ENCODE measurements at regions not wholly inside any gene's neighbourhood (a gene's known extent, or its start where the extent isn't known, plus 50 kb on each side); places are given as distances from the start of the nearest gene placed in this dataset.

- TF ChIP-seq CTCF (IDR thresholded peaks at IDR 0.05): no peak
- H3K27ac Mint-ChIP-seq (ENCODE audit: unreplicated experiment): peak overlapping the region; percentile 89
- no peaks in the 10 kb centered on the region for H3K36me3 Mint-ChIP-seq (ENCODE audit: unreplicated experiment)
- DNase-seq (ENCODE audit: extremely low spot score, unreplicated experiment): no peak
- H3K4me3 Mint-ChIP-seq (ENCODE audit: unreplicated experiment): peak overlapping the region; percentile 38
- H3K9me3 Mint-ChIP-seq (ENCODE audit: unreplicated experiment): no peaks in the 10 kb centered on the region
- no peaks in the 10 kb centered on the region for H3K27me3 Mint-ChIP-seq (ENCODE audit: unreplicated experiment)
- H3K4me1 Mint-ChIP-seq (ENCODE audit: unreplicated experiment): peaks cover 55% of the 10 kb centered on the region
Measured at GRCh38 chr14:28652782-28653181, 113.8 kb upstream of the FOXG1 start.

DNA sequence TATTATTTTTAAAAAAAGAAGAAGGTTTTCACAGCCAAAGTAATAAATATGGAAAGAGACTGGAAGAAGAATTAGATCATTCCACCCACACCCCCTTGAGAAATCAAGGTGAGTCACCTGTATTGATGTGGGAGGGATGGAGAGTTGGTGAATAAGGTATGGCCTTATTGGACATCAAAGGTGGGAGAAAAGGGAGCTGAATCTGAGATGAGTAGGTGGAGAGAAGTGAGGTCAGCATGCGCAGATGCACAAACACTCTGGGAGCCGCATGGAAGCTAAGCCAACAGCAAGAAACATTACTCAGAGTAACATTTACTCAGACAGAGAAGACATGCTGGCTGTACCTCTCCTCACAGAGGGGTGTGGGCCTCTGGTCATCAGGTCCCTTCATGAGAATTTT is 113.1 kb upstream of the FOXG1 start:
- Mint-ChIP-seq H3K4me3 (ENCODE audit: unreplicated experiment) (no peak overlapping the region), H3K27ac (ENCODE audit: unreplicated experiment) (peak overlapping the region; percentile 89), H3K9me3 (ENCODE audit: unreplicated experiment) (no peaks in the 10 kb centered on the region), H3K27me3 (ENCODE audit: unreplicated experiment) (no peaks in the 10 kb centered on the region), H3K4me1 (ENCODE audit: unreplicated experiment) (peaks cover 55% of the 10 kb centered on the region), H3K36me3 (ENCODE audit: unreplicated experiment) (no peaks in the 10 kb centered on the region)
- DNase-seq (ENCODE audit: extremely low spot score, unreplicated experiment): no peak
- no peak for TF ChIP-seq CTCF (IDR thresholded peaks at IDR 0.05)

GRCh38 chr14:28656704-28657255 is 109.8 kb upstream of the FOXG1 start:
- Mint-ChIP-seq H3K27me3 (ENCODE audit: unreplicated experiment) (no peaks in the 10 kb centered on the region), H3K4me3 (ENCODE audit: unreplicated experiment) (no peak overlapping the region), H3K4me1 (ENCODE audit: unreplicated experiment) (peaks cover 64% of the 10 kb centered on the region), H3K9me3 (ENCODE audit: unreplicated experiment) (no peaks in the 10 kb centered on the region), H3K27ac (ENCODE audit: unreplicated experiment) (no peak overlapping the region), H3K36me3 (ENCODE audit: unreplicated experiment) (no peaks in the 10 kb centered on the region)
- TF ChIP-seq CTCF (IDR thresholded peaks at IDR 0.05): no peak
- DNase-seq (ENCODE audit: extremely low spot score, unreplicated experiment): no peak

DNA sequence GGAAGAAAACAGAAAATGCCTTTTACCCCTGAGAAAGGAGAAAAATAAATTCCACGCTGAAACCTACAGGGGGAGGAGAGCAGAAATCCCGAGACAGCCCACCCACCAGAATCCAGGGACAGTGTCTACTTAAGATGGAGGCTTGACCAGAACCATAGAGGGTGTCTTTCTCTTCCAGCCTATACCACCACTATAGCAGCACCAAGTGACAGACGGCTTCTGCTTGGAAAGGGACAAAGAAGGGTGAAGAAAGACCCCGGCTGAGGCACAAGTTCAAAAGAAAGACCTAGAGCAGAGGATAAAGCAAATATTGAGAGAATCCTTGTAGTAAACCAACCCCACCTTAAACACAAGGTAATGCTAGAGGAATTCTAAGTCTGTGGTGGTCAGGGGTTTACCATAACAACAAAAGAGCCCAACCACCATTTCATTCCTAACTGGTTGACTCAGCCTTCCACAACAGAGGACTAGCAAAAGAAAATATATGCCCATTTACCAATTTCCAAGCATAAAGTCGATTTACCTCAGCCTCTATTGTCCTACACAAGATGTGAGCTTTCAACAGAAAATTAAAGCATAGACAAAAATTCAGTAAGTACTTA is 105.3 kb upstream of the FOXG1 start:
- Mint-ChIP-seq H3K36me3 (ENCODE audit: unreplicated experiment) (no peaks in the 10 kb centered on the region), H3K27ac (ENCODE audit: unreplicated experiment) (peak overlapping the region; percentile 97), H3K4me1 (ENCODE audit: unreplicated experiment) (peaks cover 32% of the 10 kb centered on the region), H3K27me3 (ENCODE audit: unreplicated experiment) (no peaks in the 10 kb centered on the region), H3K4me3 (ENCODE audit: unreplicated experiment) (peak overlapping the region; percentile 14), H3K9me3 (ENCODE audit: unreplicated experiment) (peaks cover 5% of the 10 kb centered on the region)
- no peak for DNase-seq (ENCODE audit: extremely low spot score, unreplicated experiment)
- no peak for TF ChIP-seq CTCF (IDR thresholded peaks at IDR 0.05)

- Mint-ChIP-seq H3K27me3 (ENCODE audit: unreplicated experiment) (no peaks in the 10 kb centered on the region), H3K27ac (ENCODE audit: unreplicated experiment) (no peak overlapping the region), H3K4me1 (ENCODE audit: unreplicated experiment) (peaks cover 25% of the 10 kb centered on the region), H3K36me3 (ENCODE audit: unreplicated experiment) (no peaks in the 10 kb centered on the region), H3K4me3 (ENCODE audit: unreplicated experiment) (no peak overlapping the region), H3K9me3 (ENCODE audit: unreplicated experiment) (peaks cover 5% of the 10 kb centered on the region)
- no peak for DNase-seq (ENCODE audit: extremely low spot score, unreplicated experiment)
- no peak for TF ChIP-seq CTCF (IDR thresholded peaks at IDR 0.05)
Measured at GRCh38 chr14:28666961-28667360, 99.6 kb upstream of the FOXG1 start.

All from osteocyte (in vitro differentiated cells).